NT2/D1 (cell line): ENCODE measurements at regions not wholly inside any gene's neighbourhood (a gene's known extent, or its start where the extent isn't known, plus 50 kb on each side); places are given as distances from the start of the nearest gene placed in this dataset.
"Not testable (repeated sequence)": the region's sequence is repeated elsewhere in the genome, so short reads cannot be mapped to it uniquely, and the experiment has no call there.

Experiments
- YY1 ChIP-seq: IDR thresholded peaks from 2 replicates; pipeline ENCODE4 v1.6.1; 2011; ENCODE audit not compliant: insufficient read length, insufficient read depth
- ZNF274 ChIP-seq: IDR thresholded peaks from 2 replicates; pipeline ENCODE4 v1.6.1; 2011; ENCODE audit warnings: mild to moderate bottlenecking, low read depth, low read length

GRCh38 chr10:61192589-61192988 is 248.6 kb upstream of the RHOBTB1 start:
- TF ChIP-seq YY1, ZNF274: not testable (repeated sequence)
